ENCODE measurements at regions not wholly inside any gene's neighbourhood (a gene's known extent, or its start where the extent isn't known, plus 50 kb on each side); places are given as distances from the start of the nearest gene placed in this dataset.

DNA sequence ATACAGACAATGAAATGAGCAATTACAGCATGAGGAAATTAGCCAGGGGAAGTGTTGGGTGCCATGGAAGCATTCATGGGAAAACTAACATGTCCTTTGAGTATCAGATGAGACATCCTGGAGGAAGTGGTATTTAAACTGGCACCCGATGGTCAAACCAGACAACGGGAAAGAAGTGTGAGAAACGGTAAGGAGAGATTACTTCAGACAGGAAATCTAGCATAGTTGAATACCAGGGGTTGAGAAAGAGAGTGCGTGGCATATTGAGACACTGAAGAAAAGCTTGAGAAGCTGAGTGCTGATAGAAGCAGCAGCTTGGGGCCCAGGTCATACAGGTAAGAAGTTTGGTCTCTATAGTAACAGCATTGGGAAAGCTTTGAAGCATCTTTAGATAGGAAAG, 175.3 kb downstream of the C11orf87 start:
- intact Hi-C loops (cut with micrococcal nuclease): no loop called here
- Mint-ChIP-seq H3K36me3 (ENCODE audit: low read depth) (no peaks in the 10 kb centered on the region), H3K4me3 (no peak overlapping the region), H3K9me3 (no peaks in the 10 kb centered on the region), H3K27ac (no peak overlapping the region), H3K4me1 (ENCODE audit: low read depth) (no peaks in the 10 kb centered on the region), H3K27me3 (no peaks in the 10 kb centered on the region)

DNA sequence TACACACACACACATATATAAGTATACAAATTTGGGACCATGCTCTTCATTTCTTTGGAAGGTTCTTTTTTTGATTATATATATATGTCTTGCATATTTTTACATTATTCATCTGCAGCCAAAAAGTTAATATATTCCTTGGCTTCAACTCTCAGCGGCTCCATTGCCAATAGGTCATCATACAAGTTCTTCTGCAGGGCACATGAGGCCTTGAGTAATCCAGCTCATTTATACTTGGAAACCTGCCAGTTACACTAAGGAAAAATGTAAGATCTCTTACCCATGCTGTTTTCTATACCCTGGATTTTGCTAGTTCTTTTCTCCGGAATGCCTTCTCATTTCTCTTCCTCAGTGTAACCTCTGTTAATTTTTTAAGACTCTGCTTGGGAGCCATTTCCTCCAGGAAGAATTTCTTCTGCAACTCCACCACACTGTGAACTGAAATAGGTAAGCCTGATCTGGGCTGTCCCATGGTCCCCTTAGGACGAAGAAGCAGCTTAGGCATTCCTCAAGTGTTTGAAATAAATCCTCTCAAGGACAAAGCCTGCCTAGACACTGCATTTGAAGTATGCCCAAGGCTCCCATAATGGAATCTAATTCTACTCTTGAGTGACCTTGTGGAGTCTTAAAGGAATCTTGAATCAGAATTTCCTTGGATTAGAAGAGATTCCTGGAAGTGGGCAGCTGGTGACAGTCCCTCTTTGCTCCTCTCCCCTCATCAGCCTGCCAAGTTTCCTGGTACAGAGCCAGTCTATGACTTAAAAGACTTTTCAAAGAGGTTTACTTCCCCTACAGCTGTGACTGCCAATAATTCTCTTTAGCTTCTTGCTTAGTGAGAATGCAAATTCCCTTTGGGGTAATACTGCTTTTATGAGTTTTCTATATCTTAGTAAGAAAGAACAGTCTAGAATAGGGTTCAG, 182.8 kb downstream of the C11orf87 start:
- Mint-ChIP-seq H3K27me3 (no peaks in the 10 kb centered on the region), H3K4me1 (ENCODE audit: low read depth) (no peaks in the 10 kb centered on the region), H3K27ac (no peak overlapping the region), H3K36me3 (ENCODE audit: low read depth) (no peaks in the 10 kb centered on the region), H3K4me3 (no peak overlapping the region), H3K9me3 (no peaks in the 10 kb centered on the region)
- intact Hi-C loops (cut with micrococcal nuclease): no loop called here

DNA sequence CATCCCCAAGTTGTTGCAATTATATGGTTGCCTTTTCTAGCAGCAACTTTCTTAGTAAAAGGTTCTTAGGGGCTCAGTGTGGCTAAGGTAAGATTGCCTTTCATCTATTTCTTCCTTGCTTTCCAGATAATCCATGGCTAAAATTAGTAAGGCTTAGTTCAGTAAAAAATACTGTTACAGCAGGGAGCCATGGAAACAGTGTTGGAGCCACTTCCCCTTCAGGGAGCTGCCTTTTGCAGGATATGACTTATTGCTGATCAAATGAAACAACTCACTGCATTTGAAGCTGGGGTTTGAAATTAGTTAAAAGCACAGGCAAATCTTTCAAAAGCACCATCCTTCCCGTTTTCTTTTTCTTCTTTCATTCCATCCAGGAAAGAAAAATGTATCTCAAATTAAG, 184.3 kb downstream of the C11orf87 start:
- Mint-ChIP-seq H3K27ac (no peak overlapping the region), H3K9me3 (no peaks in the 10 kb centered on the region), H3K4me3 (no peak overlapping the region), H3K4me1 (ENCODE audit: low read depth) (no peaks in the 10 kb centered on the region), H3K27me3 (no peaks in the 10 kb centered on the region), H3K36me3 (ENCODE audit: low read depth) (no peaks in the 10 kb centered on the region)
- intact Hi-C loops (cut with micrococcal nuclease): no loop called here

DNA sequence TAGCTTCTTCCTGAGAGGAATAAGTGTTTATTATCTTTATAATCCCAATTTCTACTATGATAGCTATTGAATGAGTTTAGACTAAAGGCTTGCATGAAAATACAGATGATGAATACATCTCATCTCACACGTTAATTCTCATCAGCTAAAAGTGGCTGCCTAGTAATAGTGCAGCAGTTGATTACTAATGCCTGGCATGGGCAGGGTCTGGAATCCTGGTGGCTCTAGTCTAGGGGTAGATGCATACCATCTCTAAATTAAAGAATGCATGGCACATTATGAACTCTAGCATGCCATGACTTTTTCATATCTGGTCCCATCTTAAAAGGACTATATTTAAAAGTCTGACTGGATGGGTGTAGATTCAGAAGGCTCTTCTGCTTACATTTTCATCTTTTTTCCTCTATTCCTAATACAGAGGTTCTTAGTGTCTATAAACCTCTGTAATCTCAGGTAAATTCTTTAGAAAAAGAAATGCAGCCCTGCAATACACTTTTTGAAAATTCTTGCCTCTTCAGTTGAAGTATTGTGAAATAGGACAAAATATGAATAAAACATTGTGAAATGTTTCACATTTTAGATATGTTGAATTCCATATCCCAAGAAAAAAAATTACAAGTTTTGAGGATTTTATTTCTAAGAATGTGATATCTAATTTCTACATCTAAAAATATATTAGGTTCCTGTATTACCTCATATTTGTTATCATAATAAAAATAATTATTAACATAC, 187.6 kb downstream of the C11orf87 start:
- Mint-ChIP-seq H3K27ac (no peak overlapping the region), H3K4me1 (ENCODE audit: low read depth) (no peaks in the 10 kb centered on the region), H3K27me3 (no peaks in the 10 kb centered on the region), H3K9me3 (peaks cover 6% of the 10 kb centered on the region), H3K4me3 (no peak overlapping the region), H3K36me3 (ENCODE audit: low read depth) (no peaks in the 10 kb centered on the region)
- intact Hi-C loops (cut with micrococcal nuclease): no loop called here

DNA sequence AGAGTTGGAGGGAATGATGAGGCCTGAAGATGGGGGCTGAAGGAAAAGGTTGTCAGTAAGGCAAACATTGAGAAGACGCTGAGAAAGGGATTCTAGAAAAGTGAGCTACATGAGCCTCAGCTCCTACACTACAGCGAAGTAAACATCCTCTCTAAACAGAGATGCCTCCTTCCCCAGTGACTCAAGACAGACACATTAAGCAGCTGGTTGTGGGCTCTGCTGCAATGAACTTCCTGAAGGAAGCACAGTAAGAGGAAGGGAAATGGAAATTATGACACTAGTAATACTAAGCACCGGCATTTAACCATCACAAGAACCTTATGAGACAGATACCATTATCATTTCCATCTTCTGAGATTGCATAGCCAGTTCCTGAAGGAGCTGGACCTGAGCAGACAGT, 190.5 kb downstream of the C11orf87 start:
- H3K36me3 Mint-ChIP-seq (ENCODE audit: low read depth): no peaks in the 10 kb centered on the region
- intact Hi-C loops (cut with micrococcal nuclease): no loop called here
- H3K9me3 Mint-ChIP-seq: peaks cover 6% of the 10 kb centered on the region
- H3K27me3 Mint-ChIP-seq: no peaks in the 10 kb centered on the region
- no peak overlapping the region for H3K27ac Mint-ChIP-seq
- no peak overlapping the region for H3K4me3 Mint-ChIP-seq
- no peaks in the 10 kb centered on the region for H3K4me1 Mint-ChIP-seq (ENCODE audit: low read depth)

DNA sequence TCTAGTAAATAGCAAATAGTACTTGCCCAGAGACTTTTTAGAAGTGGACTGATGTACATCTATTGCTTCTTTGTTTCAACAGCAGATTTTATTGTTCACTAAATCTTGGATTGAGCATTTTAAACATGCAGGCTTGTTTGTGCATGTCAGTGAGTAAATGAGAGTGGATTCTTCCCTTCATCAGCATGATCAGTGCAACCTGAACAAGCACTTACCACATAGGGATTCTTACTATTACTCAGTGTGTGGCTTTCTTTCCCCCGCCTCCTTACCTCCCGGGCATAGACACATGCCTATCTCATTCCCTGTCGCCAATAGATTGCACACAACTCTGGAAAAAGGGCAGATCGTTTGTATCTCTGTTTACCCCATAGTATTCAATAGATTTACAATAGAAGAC, 197.5 kb downstream of the C11orf87 start:
- Mint-ChIP-seq H3K9me3 (peaks cover 8% of the 10 kb centered on the region), H3K27me3 (no peaks in the 10 kb centered on the region)

DNA sequence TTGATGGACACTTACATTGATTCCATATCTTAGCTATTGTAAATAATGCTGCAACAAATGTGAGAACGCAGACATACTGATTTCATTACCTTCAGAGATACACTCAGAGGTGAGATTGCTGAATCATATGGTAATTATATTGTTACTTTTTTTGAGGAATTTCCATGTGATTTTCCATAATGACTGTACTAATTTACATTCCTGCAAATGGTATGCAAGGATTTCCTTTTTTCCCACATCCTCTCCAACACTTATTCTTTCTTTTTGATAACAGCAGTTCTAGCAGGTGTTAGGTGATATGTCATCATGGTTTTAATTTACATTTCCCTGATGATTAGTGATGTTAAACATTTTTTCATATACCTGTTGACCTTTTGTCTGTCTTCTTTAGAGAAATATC, 207.7 kb downstream of the C11orf87 start:
- Mint-ChIP-seq H3K36me3 (ENCODE audit: low read depth) (no peaks in the 10 kb centered on the region), H3K4me1 (ENCODE audit: low read depth) (no peaks in the 10 kb centered on the region), H3K27me3 (no peaks in the 10 kb centered on the region), H3K9me3 (peaks cover 13% of the 10 kb centered on the region), H3K4me3 (no peak overlapping the region), H3K27ac (no peak overlapping the region)
- intact Hi-C loops (cut with micrococcal nuclease): loop anchor here (10.0 kb wide), 1 partner anchor 65 kb away; no protein-coding TSS in a partner anchor

More for the DNA sequence above, 197.5 kb downstream of the C11orf87 start:
- Mint-ChIP-seq H3K27ac (no peak overlapping the region), H3K4me1 (ENCODE audit: low read depth) (no peaks in the 10 kb centered on the region), H3K36me3 (ENCODE audit: low read depth) (no peaks in the 10 kb centered on the region), H3K4me3 (no peak overlapping the region)
- intact Hi-C loops (cut with micrococcal nuclease): no loop called here

DNA sequence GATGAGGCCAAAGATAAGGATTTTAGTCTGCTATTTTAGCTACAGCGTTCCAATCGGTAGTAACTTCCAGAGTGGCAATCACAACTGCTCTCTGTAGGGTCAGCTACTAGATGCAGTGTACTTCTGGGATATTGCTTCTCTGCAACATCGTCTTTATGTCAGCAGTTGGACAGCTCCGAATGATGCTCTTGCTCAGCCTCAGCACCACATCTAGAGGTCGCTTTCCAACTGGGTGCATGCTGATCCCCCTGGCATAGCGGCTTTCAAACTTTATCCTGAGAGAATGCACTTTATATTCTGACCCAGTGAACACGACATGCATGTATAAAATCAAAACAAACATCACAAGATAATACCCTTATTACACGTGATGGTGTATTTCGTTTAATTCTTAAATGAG, 219.6 kb downstream of the C11orf87 start:
- Mint-ChIP-seq H3K4me1 (ENCODE audit: low read depth) (no peaks in the 10 kb centered on the region), H3K36me3 (ENCODE audit: low read depth) (no peaks in the 10 kb centered on the region), H3K4me3 (no peak overlapping the region), H3K27ac (no peak overlapping the region), H3K9me3 (peaks cover 4% of the 10 kb centered on the region), H3K27me3 (no peaks in the 10 kb centered on the region)
- intact Hi-C loops (cut with micrococcal nuclease): no loop called here

DNA sequence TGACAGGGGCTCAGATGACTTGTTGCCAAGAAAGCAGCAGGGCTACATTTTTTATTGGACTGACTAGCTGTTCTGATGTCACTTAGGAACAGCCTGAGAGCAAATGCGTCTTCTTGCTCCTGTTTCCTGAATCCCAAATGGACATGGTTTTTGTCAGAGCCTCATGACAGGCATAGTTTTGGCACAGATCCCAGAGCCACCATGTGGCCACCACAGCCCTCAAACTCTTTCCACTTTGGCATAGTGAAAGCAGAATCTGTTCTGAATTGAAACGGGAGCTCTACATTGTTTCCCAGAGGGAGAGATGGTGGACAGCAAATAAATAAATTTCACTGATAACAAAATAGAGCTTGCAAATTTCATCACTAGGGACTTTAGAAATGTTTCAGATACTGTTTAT, 222.2 kb downstream of the C11orf87 start:
- no peak overlapping the region for H3K27ac Mint-ChIP-seq

DNA sequence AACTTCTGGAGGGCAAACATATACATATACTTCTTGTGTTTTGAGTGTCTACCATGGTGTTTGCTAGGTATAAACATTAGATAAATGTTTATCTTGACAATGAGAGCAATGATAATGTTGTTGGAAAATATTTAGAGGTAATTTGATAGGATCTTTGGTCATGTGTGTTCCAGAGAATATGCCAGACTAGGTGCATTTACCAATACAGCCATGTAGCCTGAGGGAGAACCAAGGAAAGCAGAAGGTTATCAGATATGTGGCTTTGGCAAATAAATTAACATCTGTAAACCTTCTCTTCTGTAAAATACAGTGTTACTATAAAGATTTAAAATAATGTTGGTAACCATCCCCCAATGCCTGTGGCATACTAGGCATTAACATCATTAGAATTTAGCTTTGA, 226.8 kb downstream of the C11orf87 start:
- intact Hi-C loops (cut with micrococcal nuclease): no loop called here
- Mint-ChIP-seq H3K27me3 (no peaks in the 10 kb centered on the region), H3K36me3 (ENCODE audit: low read depth) (no peaks in the 10 kb centered on the region), H3K9me3 (no peaks in the 10 kb centered on the region), H3K4me3 (no peak overlapping the region), H3K4me1 (ENCODE audit: low read depth) (no peaks in the 10 kb centered on the region), H3K27ac (no peak overlapping the region)

More for the DNA sequence above, 222.2 kb downstream of the C11orf87 start:
- Mint-ChIP-seq H3K36me3 (ENCODE audit: low read depth) (no peaks in the 10 kb centered on the region), H3K9me3 (no peaks in the 10 kb centered on the region), H3K4me3 (no peak overlapping the region), H3K4me1 (ENCODE audit: low read depth) (no peaks in the 10 kb centered on the region), H3K27me3 (no peaks in the 10 kb centered on the region)
- intact Hi-C loops (cut with micrococcal nuclease): no loop called here

DNA sequence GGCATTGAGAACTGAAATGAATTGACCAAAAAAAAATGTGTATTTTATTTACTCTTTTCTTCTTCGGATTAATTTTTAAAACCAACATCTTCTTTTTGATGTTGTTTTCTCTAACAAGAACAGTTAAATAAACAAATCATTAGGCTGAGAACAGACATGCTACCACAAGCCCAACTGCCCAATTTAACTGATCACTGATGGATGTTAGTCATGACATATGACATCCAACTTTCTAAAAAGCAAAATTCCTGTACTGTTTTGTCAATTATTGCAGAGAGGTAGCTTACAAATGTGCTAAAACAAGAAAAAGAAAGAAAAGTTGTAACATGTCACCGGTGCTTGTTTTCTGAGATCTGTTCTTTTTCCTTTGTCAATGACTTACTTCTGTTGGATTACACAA, 232.1 kb downstream of the C11orf87 start:
- no peaks in the 10 kb centered on the region for H3K9me3 Mint-ChIP-seq
- H3K27me3 Mint-ChIP-seq: no peaks in the 10 kb centered on the region
- no peaks in the 10 kb centered on the region for H3K4me1 Mint-ChIP-seq (ENCODE audit: low read depth)
- H3K27ac Mint-ChIP-seq: no peak overlapping the region
- intact Hi-C loops (cut with micrococcal nuclease): no loop called here
- no peak overlapping the region for H3K4me3 Mint-ChIP-seq
- H3K36me3 Mint-ChIP-seq (ENCODE audit: low read depth): no peaks in the 10 kb centered on the region

DNA sequence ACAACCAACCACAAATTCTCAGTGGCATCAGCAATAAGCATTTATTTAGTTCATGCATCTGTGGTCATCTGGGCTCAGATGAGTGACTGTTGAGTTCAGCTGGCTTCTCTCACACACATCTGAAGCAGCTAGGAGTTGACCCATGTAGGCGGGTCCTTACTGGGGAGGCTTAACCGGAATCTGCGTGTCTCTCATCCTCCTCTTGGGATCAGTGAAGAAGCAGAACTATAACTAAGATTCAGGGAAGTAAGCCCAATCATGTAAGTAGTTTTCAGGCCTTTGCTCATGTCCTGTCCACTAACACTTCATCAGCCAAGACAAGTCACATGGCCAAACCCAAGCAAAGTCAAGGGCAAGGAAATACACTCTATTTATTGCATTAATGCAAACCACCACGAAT, 236.2 kb downstream of the C11orf87 start:
- Mint-ChIP-seq H3K9me3 (no peaks in the 10 kb centered on the region), H3K27me3 (no peaks in the 10 kb centered on the region), H3K4me3 (no peak overlapping the region), H3K4me1 (ENCODE audit: low read depth) (no peaks in the 10 kb centered on the region), H3K36me3 (ENCODE audit: low read depth) (no peaks in the 10 kb centered on the region), H3K27ac (no peak overlapping the region)
- intact Hi-C loops (cut with micrococcal nuclease): no loop called here

DNA sequence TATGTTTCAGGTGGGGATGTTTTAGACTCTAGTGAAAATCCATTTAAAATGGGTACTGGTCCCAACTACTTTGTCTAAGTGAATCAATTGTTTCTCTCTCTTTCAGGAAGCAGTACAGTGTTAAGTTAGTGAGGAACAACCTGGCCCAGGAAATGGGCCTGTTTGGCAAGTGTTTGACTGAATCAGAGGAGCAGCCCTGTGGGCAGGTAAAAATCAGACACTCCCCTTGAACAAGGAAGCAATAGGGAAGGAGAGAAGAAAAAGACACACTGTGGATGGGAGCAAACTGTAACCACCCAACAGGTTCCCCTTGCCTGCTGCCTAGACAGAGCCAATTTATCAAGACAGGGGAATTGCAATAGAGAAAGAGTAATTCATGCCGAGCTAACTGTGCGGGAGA, 245.7 kb downstream of the C11orf87 start:
- Mint-ChIP-seq H3K9me3 (peaks cover 24% of the 10 kb centered on the region), H3K27ac (no peak overlapping the region), H3K4me1 (ENCODE audit: low read depth) (no peaks in the 10 kb centered on the region), H3K36me3 (ENCODE audit: low read depth) (no peaks in the 10 kb centered on the region), H3K4me3 (no peak overlapping the region), H3K27me3 (no peaks in the 10 kb centered on the region)
- intact Hi-C loops (cut with micrococcal nuclease): no loop called here

DNA sequence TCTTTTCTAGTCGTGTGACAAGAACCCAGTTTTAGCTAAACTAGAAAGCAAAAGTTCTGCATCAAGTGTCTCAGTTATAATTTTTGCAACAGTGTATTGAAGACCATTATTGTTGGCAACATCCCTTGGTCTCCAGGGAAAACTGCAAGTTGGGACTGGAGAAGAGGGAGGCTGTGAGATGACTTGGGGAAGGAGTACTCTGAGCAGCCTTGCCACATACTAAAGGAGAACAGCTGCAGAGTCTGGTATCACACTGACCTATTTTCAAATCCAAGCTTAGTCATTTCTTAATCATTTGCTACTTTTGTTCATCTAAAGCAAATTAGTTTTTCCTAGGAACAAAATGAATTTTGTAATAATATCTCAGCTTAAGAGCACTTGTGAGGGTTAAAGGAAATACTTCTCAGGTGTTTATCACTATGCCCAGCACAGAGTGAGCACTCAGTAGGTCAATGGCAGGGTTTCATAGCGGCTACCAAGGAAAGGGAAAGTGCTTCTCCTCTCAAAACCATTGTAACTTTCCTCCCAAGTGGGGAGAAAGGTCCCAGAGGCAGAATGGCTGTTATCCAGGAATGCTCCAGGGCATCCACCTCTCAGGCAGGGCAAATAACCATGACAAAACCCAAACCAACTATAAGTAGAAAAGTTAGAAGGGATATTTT, 247.1 kb downstream of the C11orf87 start:
- Mint-ChIP-seq H3K36me3 (ENCODE audit: low read depth) (no peaks in the 10 kb centered on the region), H3K9me3 (peaks cover 24% of the 10 kb centered on the region), H3K27ac (no peak overlapping the region), H3K4me3 (no peak overlapping the region), H3K27me3 (no peaks in the 10 kb centered on the region), H3K4me1 (ENCODE audit: low read depth) (no peaks in the 10 kb centered on the region)
- intact Hi-C loops (cut with micrococcal nuclease): no loop called here
